ENCODE measurements at regions not wholly inside any gene's neighbourhood (a gene's known extent, or its start where the extent isn't known, plus 50 kb on each side); places are given as distances from the start of the nearest gene placed in this dataset.

DNA sequence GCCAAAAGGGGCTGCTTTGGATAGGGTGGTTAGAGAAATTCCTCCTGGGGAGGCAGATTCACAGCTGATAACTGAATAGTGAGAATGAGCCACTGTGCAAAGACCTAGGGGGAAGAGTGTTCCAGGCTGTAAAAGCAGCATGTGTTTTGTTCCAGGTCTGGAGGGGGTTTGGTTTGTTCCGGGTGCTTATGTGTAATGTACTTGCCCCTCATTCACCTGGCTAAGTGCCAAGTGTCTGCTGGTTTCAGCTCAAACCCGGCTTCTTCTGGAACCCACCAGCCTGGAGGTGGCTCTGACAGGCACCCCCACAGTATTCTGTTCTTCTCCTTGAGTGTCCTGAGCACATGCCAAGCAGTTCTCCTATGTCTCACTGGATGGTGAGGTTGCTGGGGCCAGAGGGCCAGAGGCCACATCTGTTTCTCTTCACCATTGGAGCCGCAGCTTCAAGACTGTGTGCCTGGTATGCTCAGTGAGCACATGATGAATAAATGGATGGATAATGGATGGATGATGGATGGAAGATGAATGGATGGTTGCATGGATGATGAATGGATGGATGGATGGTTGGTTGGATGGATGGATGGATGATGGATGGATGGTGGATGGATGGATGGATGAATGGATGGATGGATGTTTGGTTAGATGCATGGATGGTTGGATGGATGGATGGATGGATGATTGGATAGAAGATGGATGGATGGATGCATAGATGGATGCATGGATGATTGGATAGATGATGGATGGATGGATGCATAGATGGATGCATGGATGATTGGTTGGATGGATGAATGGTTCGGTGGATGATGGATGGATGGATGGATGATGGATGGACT is 227.6 kb downstream of the BMP7 start:
- DNase-seq: peak; percentile 22

DNA sequence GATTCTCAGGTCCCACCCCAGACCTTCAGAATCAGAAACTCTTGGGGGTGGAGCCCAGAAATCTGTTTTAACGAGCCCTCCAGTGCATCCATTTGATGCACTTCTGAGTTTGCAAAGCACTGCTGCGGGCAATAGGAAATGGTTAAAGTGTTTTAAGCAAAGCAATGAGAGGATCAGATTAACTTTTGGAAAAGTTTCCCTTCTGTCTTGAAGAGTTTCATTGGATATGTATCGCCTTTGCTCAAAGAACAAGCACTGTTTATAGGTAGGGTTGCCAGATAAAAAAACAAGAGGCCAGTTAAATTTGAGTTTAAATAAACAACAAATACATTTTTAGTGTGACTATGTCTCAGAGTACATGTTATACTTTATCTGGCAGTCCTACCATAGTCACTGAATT is 226.0 kb downstream of the BMP7 start:
- no peak for DNase-seq

DNA sequence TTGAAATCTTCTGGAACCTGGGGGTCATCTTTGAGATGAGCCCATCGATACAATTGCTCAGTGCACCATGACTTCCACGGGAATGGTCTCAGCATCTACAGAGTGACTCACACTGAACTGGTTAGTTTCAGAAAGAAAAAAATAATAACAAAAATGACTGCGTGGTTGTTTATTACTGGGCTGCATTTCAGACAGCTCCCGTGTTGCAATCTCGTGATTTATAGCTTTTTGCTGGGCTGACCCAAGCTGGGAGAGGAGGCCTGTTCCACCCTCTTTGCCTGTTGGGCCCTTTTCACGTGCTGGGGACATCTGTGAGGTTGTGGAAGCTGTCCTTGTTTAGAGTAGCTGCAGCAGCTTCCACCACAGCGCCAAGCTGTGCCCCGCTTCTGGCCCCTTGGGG is 225.5 kb downstream of the BMP7 start:
- no peak for DNase-seq

DNA sequence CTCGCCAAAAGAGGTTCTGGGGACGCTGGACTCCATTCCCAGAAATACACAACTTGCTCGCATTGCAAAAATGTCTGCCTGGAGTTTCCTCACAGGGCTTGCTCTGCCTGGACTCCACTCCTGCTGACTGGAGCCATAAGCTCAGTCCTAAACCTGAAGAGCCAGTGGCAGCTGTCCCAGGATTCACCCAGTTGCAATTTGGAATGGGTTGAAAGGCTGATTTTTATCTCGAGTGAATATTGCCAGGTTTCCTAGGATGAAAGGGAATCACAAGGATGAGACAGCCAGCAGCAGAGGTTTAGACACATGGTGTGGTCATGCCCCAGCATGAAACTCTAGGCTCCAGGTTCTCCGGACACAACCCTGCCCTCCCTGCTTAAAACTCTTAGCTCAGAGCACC is 223.3 kb downstream of the BMP7 start:
- no peak for DNase-seq

DNA sequence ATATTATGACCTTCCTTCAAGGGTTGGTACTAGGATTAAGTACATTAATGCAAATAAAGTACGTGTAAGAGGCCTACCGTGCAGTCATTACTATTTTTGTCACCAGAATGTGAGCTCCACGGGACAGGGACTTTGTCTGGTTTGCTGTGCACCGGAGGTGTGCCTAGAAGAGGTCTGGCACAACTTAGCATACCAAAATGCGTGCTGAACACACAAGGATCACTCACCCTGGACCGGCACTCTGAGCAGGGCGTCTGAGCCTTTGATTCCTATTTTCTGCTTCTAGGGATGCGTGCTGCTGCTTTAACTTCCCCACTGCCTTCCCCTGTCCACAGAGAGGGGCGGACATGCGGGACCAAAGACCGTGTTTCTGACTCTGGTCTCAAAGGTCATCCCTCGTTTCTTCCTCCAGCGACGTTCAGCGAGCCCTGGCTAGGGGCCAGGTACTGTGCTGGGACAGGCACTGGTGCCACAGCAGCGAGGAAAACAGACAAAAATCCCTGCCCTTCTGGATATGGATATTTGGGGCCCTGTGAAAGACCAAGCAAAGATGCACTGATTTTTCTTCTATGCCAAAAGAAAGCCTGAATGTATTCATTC is 222.7 kb downstream of the BMP7 start:
- DNase-seq: no peak

DNA sequence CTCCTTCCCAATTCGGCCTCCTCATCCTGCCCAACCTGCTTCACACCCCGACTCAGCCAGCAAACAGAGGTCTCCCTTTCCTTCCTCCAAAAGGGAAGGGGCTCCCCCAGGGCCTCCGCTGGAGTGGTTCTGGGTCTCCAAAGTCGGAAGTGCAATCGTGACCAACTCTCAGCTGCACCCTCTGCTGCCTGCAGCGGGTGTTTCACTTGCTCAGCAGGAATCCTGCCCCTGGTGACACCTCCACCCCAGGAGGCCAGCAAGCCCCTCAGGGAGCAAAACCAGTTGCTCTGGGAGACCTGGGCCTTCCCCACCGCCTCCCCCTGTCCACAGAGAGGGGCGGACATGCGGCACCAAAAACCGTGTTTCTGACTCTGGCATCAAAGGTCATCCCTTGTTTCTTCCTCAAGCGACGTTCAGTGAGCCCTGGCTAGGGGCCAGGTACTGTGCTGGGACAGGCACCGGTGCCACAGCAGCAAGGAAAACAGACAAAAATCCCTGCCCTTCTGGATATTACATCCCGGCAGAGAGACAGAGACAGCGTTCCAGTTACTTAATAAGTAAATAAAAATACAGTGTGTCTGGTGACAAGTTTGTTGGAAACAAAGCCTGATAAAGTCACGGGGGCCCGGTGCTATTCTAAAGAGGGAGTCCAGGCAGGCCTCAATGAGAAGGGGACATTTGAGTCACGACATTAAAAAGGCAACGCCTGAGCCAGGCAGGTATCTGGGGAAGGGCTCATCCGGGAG is 219.0 kb downstream of the BMP7 start:
- DNase-seq: peak; percentile 85

DNA sequence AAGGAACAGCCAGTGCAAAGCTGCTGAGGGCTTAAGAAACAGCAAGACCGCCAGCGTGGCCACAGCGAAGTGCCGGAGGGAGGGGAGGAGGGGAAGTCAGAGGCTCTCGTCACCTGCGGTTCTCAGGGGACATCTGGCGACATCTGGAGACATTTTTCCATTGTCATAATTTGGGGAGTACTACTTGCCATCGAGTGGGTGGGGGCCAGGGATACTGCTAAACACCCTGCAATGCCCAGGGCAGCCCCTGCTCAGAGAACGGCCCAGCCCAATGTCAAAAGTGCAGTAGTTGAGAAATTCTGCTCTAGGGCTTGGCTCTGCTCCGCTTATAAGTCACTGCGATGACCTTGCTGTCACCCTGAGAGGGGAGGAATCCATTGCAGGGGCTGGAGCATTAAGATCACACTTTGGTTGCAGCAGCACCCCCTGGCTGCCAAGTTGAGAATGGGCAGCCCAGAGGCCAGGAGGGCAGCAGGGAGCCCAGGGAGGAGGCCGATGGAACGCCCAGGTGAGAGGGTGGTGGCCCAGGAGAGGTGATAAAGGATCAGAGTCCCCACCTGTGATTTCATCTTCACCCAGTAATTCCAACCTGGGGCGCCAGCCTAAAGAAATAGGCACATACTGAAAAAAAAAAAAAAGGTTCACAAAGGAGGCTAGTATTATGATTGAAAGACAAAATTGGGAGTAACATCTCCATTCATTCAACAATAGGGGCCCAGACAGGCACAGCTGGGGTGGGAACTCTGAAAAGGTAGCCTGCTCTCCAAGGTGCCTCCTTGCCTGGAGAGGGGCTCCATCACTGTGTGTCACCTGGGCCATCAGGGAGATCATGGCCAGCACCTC is 218.2 kb downstream of the BMP7 start:
- DNase-seq: peak; percentile 89

DNA sequence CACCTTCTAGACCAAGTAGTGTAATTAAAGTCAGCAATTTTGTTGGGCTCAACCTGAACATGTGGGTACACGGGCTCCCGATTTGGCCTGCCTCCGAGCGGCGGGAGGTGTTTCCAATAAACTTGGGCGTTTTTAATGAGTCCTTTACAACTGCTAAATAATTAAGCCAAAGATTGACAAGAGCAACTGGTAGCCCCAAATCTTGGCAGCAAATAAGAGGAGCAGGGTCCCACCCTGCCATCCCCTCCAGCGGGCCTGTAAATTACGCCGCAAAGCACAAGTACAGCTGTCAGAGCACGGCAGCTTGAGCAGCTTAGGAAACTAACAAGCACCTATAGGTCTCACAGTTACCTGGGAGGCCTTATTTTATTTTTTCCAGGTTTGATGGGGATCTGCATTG is 217.1 kb downstream of the BMP7 start:
- no peak for DNase-seq

DNA sequence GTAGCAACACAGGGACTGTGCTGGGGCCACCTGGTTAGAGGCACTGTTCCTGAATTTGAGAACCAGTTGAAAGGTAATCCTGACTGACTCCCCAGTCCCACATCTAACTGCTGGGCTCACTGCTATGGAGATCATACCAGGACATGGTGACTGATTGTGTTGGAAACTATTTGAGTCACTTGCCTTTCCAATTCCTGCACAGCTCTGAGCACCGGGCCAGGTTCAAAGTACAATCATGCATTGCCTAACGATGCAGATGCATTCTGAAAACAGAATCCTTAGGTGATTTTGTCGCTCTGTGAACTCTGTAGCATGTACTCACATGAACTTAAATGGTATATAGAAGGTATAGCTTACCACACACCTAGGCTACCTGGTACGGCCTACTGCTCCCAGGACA is 215.3 kb downstream of the BMP7 start:
- DNase-seq: no peak

DNA sequence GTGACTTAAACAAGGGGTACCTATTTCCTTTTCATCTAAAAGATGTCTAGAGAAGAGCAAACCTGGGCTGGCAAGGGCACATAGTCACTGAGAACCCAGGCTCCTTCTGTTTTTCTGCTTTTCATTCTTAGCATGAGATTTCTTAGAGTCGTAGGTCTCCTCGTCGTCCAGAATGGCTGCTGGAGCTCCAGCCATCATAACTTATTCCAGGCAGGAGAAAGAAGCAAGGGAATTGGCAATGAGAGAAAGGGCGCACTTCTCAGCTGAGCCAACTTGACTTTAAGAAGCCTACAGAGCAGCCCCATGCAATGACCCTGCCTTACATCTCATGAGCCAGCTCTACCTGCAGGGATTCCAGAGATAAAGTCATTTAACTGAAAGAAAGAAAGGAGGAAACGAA is 213.4 kb downstream of the BMP7 start:
- DNase-seq: no peak

DNA sequence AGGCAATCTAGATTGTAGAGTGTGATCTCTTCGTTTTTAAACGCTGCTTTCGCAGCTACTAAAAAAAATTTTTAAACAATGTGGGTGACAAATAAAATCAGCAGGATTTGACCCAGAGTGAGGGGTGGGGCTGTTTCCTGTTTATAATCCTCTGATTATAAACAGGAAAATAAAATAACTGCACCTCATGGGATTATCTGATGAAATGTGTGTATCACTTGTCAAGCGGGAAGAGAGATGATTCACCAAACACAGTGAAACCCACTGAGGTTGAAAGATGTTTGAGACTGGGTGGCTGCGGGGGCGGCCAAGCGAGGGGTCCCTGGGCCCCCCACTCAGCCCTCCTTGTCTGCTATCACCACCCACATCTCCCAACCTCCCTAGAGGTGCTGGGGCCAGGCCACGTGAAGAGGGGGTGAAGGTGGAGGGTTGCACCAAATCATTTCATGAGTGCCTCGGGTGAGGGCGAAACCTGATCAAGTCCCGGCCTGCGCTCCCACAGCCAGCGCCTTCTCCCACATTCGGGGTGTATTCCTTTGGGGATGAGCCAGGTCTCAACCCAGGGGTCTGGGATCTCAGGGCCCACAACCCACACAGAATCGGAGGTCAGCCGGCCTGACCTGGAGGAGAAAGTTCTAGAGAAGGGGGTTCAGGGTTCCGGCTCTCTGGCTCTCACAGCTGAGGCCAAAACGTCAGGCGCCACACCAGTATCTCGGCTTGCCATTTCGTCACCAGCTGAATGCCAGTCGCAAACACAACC is 212.5 kb downstream of the BMP7 start:
- DNase-seq: no peak

DNA sequence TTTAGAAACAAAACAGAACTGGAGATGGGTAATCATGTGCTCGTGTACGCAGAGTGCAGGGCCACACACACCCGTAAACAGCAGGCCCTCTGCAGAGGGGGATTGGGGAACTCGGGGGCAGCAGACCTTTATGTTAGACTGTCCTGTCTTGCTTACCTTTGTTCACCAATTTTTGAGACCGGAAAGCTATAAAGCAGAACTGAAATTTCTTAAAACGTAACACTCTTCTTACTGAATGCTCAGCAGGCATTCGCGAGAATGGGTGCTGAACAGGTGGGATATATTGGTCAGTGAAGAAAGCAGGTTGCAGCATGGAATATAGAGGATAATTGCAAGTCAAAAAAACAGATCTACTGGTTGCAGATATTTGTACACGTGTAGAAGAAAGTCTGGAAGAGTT is 211.1 kb downstream of the BMP7 start:
- peak; percentile 80 for DNase-seq

DNA sequence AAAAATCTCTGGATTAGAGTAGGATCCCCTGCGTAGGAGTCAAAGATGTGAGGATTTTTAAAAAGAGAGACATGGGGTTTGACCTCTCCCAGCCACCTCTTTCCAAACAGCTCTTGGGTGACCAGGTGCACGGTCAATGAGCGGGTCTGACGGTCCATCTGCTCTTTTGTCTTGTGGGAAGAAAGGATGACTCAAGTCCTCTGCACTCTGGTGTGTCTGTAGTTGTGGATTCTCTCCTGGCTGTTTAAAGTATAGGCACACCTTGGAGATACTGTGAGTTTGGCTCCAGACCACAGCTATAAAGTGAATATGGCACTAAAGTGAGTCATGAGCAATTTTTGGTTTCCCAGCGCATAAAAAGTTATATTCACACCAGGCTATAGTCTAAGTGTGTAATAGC is 209.8 kb downstream of the BMP7 start:
- DNase-seq: no peak

DNA sequence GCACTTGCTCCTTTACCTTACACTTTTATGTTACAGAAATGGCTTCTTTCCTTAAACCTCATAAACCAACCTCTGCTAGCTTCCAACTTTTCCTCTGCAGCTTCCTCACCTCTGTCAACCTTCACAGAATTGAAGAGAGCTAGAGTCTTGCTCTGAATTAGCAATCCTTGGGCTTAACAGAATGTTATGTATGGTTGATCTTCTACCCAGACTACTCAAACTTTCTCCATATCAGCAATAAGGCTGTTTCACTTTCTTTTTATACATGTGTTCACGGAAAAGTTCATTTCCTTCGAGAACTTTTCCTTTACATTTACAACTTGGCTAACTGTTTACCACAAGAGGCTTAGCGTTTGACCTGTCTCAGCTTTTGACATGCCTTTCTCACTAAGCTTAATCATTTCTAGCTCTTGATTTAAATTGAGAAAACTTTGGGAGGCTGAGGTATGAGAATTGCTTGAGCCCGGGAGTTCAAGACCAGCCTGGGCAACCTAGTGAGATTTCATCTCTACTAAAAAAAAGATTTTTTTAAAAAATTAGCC is 207.3 kb downstream of the BMP7 start:
- peak; percentile 48 for DNase-seq

DNA sequence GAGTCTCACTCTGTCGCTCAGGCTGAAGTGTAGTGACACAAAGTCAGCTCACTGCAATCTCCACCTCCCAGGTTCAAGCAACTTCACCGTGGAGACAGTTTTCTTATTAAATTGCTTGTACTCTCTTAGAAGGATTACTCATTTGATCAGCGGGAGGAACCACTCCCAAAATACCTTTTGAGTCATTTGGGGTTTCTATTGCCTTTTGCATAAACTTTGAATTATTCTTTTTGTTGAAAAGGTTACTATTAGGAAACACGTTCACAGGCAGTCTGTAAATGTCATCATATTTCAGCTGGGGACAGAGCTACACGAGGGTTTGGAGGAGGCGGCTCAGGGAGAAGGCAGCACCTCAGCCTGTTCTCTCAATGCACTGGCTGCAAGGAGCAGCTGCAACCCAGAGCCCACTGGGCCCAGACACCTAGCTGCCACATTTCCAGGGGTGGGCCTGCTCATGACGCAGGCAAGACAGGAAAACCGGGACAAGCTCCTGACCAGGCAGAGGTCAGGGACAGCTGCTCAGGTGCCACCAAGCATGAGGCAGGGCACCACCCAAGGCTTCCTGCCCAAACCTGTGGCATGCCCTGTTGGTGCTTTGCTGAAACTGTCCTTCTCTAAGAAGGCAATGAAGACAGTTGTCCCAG is 205.9 kb downstream of the BMP7 start:
- DNase-seq: no peak

DNA sequence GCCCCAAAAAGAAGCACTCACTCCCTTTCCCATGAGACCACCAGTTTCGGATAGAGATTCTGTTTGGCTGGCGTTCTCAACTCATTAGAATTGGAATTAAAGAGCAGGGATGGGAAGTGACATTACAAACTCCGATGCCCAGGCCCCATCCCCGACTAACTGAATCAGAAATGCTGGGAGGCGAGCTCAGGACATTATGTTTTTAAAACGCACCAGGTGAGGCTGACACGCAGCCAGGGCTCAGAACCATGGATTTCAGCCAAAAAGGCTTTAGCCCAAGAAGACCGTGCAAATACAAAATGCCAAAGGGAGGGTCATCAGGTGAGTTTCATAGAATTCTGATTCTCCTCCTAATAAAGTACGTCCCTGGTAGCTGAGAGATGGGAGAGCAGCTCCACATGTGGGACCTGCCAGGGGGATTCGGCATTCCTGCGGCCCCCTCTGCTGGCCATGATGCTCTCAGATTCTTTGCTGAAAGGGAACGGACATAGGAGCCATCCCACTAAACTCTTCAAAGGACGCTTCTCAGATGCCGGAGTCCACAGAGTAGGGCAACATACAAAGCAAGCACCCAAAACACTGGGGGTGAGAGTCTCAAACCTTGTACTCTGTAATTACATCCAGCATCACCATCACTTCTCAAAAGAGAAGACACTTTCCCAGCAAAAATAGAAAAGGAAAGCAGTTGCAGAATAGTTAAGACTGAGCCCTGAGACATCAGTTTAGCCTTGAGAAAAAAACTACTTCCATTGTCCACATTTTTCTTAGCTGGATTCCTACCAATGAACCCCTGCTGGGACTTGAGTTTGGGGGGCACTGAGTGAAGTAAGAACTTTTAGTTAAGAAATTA is 205.2 kb downstream of the BMP7 start:
- peak; percentile 25 for DNase-seq

DNA sequence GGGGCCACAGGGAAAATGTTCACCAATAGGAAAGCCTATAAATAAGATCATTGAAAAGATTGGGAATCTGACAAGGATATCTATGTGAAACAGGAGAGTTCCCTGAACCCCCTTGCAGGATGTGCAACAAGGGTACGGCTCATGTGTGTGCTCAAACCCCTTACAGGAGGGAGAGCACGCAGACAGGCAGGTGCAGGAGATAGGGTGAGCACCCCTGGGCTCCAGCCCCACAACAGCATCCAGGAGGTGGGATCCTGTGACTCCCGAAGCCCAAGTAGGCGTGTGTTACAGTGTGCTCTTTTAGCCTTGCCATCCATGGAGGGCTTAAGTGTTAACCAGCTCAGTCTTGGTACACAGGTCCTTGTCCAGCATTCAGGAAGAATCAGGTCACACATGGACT is 204.2 kb downstream of the BMP7 start:
- DNase-seq: no peak

DNA sequence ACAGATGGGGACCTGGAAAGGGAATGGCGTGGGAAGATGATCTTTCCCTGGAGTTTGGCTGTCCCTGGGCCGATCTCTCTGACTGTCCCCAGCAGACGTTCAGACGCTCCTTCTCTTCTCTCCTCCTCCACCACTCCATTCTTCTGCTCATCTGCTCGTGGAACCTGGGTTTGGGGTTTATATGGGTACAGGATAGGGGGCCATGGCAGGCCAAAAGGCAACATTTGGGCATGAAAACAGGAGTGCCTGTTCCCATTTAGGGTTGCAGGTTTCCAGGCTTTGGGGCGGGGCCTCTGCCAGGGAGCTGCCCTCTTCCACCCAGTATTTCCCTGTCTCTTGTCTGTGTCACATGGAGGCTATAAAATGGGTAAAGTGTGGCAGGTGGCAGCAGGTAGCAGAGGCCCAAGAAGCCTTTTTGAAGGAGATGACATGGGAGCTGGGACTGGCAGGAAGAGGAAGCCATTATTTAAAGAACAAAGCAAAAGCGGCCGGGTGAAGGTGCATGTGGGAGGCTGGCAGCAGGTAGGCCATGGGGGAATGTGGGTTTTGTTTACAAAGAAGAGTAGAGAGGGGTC is 203.7 kb downstream of the BMP7 start:
- no peak for DNase-seq

DNA sequence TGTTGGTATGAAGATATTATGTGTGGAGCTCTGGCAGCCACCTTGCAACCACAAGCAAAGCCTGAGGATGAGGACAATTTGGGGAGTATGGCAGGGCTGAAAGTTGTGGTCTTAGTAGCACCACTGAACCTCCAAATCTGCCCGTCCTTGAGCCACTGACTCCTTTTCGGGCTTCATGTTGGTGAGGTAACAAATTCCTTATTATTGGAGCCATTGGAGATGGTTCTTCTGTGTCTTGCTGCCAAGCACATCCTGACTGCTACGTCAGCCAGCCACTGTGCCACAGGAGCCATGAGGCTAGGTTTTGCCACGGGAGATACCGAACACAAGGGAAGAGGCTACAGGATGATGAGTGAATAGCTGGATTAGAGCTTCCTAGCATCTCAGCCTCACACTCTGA is 201.6 kb downstream of the BMP7 start:
- DNase-seq: no peak

DNA sequence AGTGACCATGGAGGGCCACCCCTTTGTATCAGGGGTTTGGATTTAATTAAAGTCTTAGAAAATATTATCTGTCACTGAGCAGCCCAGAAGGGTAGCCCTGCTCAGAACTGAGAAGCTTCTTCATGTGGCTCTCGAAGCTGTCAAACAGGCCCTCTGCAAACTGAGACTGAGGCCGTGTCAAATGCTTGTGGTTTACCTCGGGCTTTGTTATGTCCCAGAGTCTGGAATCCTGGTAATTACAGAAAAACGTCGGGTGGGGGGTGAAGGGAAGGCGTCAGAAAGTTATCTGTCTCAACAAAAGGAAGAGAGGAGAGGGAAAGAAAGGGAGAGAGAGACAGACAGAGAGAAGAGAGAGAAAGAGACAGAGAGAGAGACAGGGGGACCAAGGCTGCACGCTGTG is 200.8 kb downstream of the BMP7 start:
- DNase-seq: no peak

Data from RPMI8226 (cell line).